ENCODE measurements at regions not wholly inside any gene's neighbourhood (a gene's known extent, or its start where the extent isn't known, plus 50 kb on each side); places are given as distances from the start of the nearest gene placed in this dataset.

DNA sequence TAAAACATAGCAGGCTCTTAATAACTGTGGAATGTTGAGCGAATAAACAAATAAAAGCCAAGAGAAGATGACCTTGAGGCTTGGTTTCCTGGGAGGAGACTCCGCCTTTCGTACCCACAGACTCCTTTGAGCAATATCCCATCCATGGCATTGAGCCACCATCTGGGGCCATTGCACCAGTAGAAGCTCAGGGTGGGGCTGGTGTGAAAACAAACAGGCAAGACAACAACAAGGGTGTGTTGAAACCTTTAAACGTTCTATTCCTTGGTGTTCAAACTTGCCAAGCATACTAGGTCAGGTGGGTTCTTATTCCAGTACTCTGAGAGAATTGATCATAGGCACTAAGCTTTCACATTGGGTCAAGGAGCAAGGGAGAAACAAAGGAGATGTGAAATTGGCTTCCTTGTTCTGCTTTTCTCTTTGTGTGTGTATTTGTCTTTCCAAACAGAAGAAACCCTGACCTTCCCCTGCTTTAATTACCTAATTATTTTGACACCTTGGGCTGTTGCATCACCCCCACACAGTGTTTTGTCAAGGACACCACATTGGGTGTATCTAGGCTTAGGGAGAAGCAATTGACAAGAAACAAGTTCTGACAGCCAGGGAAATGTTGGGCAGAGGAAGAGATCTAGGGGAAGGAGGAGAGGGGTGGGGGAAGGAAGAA lies 105.1 kb upstream of the BCL6 start:
- H3K4me2 ChIP-seq (ENCODE audit: low read length), result no peak overlapping the region
- no peaks in the 10 kb centered on the region for H3K79me2 ChIP-seq (ENCODE audit: insufficient read depth, low read depth, low read length)
- no peak overlapping the region for H3K4me3 ChIP-seq (ENCODE audit: low read depth, low read length, poor library complexity, severe bottlenecking)
- no peaks in the 10 kb centered on the region for H3K4me1 ChIP-seq (ENCODE audit: insufficient read depth, low read length, poor library complexity, severe bottlenecking)
- H3K27ac ChIP-seq (ENCODE audit: low read depth, low read length, poor library complexity, severe bottlenecking), result no peak overlapping the region
- H2AFZ ChIP-seq (ENCODE audit: low read length), result no peak overlapping the region
- POLR2A ChIA-PET, result interaction anchor here (0.5 to 1.0 kb wide), 3 partner anchors 9 to 659 kb away, joined by 3 to 4 read pairs (median 3); no protein-coding TSS in a partner anchor
- intact Hi-C loops (cut with micrococcal nuclease; ENCODE audit: unreplicated experiment), result no loop called here
- H3K36me3 ChIP-seq (ENCODE audit: insufficient read depth, low read length), result peaks cover 4% of the 10 kb centered on the region; the same call in 1 of the 2 replicates
- H3K9me2 ChIP-seq (ENCODE audit: insufficient read depth, low read length), result no peaks in the 10 kb centered on the region
- BruUV-seq (replicated peaks), result no TSS peak
- DNase-seq (ENCODE audit: low spot score), result no peak
- H3K9me3 ChIP-seq (ENCODE audit: low read length), result peaks cover 20% of the 10 kb centered on the region; the same call in 1 of the 2 replicates
- TF ChIP-seq CTCF (conservative IDR thresholded peaks at IDR 0.05; ENCODE audit: low read length) (no peak), EZH2phosphoT487 (IDR thresholded peaks at IDR 0.05; ENCODE audit: borderline replicate concordance, low read depth, low read length) (no peak)
- no peaks in the 10 kb centered on the region for H4K20me1 ChIP-seq (ENCODE audit: insufficient read depth, low read length)
- CTCF ChIA-PET (ENCODE audit: unreplicated experiment), result no interaction called here

DNA sequence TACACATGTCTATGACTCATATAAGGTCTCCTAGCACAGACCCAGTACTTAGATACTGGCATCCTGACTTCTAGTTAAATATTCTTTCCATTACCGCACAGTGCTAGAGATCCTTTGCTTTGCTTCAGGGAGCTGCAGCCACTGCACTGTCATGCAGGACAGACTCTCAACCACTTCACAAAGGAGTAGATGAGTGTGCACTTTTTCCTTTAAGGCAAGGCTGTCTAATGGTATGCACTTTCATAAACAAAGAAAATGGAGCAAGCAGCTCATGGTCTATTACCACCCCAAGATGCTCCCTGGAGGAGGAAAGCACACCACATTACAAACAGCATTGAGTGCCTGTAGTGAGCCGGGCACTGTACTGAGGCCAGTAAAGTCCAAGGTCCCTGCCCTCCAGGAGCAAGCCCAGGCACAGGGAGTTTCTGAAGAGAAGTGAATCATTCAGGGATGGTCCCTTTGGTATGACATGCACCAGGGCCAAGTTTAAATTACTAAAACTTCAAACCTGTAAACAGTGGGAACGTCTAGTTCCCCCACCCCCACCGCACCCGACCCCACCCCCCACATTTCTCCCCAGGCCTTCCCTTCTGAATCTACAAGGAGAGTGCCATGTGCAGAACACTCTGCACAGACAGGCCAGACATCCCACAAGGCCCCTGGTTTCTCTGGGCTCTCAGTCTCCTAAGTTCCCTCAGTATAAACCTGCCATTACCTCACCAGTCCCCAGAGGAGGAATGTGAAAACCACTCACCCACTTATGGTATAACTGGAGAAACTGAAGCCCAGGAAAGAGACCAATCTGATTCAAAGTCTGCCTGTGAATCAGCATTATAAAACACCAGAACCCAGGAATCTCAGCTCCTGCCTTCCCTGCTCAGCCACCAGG lies 107.8 kb upstream of the BCL6 start:
- intact Hi-C loops (cut with micrococcal nuclease; ENCODE audit: unreplicated experiment), result no loop called here
- peaks cover 4% of the 10 kb centered on the region; the same call in 1 of the 2 replicates for H3K36me3 ChIP-seq (ENCODE audit: insufficient read depth, low read length)
- ChIA-PET CTCF (ENCODE audit: unreplicated experiment) (no interaction called here), POLR2A (no interaction called here)
- DNase-seq (ENCODE audit: low spot score), result no peak
- no peaks in the 10 kb centered on the region for H3K9me2 ChIP-seq (ENCODE audit: insufficient read depth, low read length)
- no peak overlapping the region for H3K4me3 ChIP-seq (ENCODE audit: low read depth, low read length, poor library complexity, severe bottlenecking)
- H3K4me1 ChIP-seq (ENCODE audit: insufficient read depth, low read length, poor library complexity, severe bottlenecking), result no peaks in the 10 kb centered on the region
- H3K27ac ChIP-seq (ENCODE audit: low read depth, low read length, poor library complexity, severe bottlenecking), result no peak overlapping the region
- no peaks in the 10 kb centered on the region for H3K79me2 ChIP-seq (ENCODE audit: insufficient read depth, low read depth, low read length)
- BruUV-seq (replicated peaks), result no TSS peak
- H3K9me3 ChIP-seq (ENCODE audit: low read length), result peaks cover 20% of the 10 kb centered on the region; the same call in 1 of the 2 replicates
- no peaks in the 10 kb centered on the region for H4K20me1 ChIP-seq (ENCODE audit: insufficient read depth, low read length)
- no peak overlapping the region for H2AFZ ChIP-seq (ENCODE audit: low read length)
- TF ChIP-seq EZH2phosphoT487 (IDR thresholded peaks at IDR 0.05; ENCODE audit: borderline replicate concordance, low read depth, low read length) (no peak), CTCF (conservative IDR thresholded peaks at IDR 0.05; ENCODE audit: low read length) (no peak)
- no peak overlapping the region for H3K4me2 ChIP-seq (ENCODE audit: low read length)
